DMS 273 (cell line): ENCODE measurements at regions not wholly inside any gene's neighbourhood (a gene's known extent, or its start where the extent isn't known, plus 50 kb on each side); places are given as distances from the start of the nearest gene placed in this dataset.
"Not testable (repeated sequence)": the region's sequence is repeated elsewhere in the genome, so short reads cannot be mapped to it uniquely, and the experiment has no call there.

ENCODE experiments used
- DNase-seq: peaks from one replicate; lab custom pipeline; 2025; ENCODE audit not compliant: unreplicated experiment; lab: John Stamatoyannopoulos, UW

DNA sequence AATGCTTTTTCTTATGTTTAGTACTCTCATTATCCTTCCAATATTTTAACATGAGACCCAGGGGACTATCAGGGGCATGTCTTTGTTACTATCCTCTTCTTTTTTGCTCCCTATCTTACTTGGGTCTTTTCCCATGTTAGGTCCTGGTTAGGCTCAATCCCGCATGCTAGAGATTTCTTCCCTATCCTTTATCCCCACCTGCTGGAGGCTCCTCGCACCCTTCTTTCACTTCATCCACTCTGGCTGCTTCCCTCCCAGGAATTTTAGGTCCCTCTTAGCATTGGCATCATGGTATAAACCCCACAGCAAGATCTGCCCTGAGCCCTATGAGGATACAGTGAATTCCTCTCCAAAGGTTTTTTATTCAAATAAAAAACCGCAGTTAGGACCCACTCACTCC, 567.3 kb downstream of the ANKRD30B start:
- peak; percentile 41 for DNase-seq

DNA sequence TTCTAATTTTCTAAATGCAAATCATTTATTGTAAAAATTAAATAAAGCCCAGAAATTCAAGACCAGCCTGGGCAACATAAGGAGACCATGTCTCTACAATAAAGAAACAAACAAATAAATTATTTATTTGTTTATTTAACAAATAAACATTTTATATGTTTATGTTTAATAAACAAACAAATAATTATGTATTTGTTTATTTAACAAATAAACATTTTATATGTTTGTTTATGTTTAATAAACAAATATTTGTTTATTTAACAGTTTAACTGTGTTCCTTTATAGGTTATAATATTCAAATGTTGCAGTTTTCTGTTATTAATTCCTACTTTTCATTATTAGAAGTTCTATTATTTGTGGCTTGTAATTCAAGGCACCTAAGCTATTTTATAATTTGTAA, 570.7 kb downstream of the ANKRD30B start:
- DNase-seq = not testable (repeated sequence)

DNA sequence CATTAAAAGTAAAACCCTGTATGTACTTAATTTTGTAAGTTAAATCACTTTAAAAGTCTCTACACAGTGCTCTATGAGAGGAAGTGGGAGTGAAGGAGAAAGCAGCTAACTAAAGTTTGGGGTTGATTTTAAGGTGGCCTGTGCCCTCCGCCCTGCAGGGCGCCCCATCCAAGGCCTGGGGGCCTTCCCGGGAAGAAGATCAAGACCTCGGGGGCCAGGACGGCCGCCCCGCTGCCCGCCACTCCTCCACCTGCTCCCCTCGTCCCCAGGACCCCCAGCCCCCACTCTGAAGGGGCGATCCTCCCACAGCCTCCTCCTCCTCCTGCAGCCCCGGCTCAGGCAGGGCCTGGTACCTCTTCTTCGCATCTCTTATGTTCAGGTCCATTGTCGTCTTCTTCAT, 581.7 kb downstream of the ANKRD30B start:
- DNase-seq = not testable (repeated sequence)

DNA sequence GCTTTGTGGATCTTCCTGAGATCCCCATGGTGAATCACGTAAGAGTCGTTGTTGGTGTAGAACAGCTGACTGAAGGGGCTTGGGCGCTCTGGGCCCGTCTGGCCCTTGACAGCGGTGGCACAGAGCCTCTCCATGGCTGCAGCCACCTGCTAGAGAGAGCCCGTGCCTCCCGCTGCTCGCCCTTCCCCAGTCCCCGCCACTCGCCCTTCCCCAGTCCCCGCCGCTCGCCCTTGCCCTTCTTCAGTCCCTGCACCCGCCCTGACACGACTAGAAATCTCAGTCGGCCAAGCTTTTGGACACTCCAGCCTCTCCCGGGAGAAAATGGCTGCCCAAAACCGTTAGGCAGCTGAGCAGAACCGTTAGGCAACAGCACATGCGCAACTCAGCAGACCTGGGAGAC, 582.2 kb downstream of the ANKRD30B start:
- DNase-seq = not testable (repeated sequence)

DNA sequence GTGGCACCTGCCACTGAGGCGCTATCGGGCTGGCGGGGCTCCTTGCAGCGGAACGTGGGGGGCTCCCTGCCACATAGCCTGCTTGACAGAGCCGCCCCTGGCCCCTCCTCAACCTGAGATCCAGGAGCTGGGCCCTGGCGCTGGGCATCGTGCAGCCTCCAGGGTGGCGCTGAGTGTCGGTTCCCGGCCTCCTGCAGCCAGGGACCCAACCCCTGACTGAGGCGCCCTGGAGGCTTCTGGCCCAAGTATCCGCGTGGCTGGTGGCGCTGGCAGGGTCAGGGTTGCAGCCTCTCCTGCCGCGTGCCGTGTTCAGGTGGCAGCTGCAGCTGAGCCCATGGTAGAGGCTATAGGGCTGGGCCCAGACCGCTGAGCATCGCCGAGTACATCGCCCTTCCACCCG, 582.6 kb downstream of the ANKRD30B start:
- not testable (repeated sequence) for DNase-seq

DNA sequence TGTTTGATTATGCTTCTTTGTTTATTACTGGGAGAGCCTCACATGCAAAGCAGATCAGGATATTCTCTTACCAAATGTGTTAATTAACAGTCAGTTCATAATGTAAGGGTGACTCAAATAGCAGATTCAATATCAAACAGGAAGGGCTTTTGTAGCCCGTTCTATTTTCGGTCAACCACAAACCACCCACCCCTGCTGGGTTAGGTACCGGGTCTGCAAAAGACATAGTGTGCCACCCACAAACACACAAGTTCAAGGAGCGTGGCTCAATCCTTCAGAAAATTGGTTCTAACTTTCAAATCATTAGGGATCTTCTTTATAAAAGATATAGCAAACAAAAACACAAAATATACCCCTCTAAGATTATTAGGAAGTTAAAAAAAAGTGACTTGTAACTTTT, 627.7 kb downstream of the ANKRD30B start:
- DNase-seq = not testable (repeated sequence)

DNA sequence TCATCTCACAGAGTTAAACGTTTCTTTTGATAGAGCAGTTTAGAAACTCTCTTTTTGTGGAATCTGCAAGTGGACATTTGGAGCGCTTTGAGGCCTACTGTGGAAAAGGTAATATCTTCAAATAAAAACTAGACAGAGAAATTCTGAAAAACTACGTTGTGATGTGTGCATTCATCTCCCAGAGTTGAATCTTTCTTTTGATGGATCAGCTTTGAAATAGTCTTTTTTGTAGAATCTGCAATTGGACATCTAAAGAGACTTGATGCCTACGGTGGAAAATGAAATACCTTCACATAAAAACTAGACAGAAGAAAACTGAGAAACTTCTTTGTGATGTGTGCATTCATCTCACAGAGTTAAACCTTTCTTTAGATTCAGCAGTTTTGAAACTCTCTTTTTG, 659.9 kb downstream of the ANKRD30B start:
- not testable (repeated sequence) for DNase-seq
